WTC11 (cell line): ENCODE measurements at regions not wholly inside any gene's neighbourhood (a gene's known extent, or its start where the extent isn't known, plus 50 kb on each side); places are given as distances from the start of the nearest gene placed in this dataset.

ENCODE experiments used
- ATAC-seq: fragments of 200-7000 bp; cut with Tn5 transposase; 2 replicates; pipeline ENCODE4 v1.10.0; 2021; ENCODE audit warnings: mild to moderate bottlenecking, moderate library complexity
- CTCF ChIA-PET: fragments of 300-600 bp; sonication (Branson Sonifier 250); formaldehyde crosslinking; loops from one replicate; lab custom pipeline; 2021; ENCODE audit warnings: antibody characterized with exemption; lab: Charles Lee
- POLR2A ChIA-PET: fragments of 350-600 bp; sonication (Branson Sonifier 250); formaldehyde crosslinking; loops from one replicate; lab custom pipeline; 2021; ENCODE audit warnings: antibody characterized with exemption; lab: Charles Lee
- DNase-seq: peaks from one replicate; pipeline ENCODE4 v3.0.0; 2021; ENCODE audit warnings: low spot score
- H3K27ac Mint-ChIP-seq: 2 replicates; pipeline ENCODE4 v1.8.0; 2021; ENCODE audit warnings: mixed read lengths
- H3K27me3 Mint-ChIP-seq: 2 replicates; pipeline ENCODE4 v1.8.0; 2021; ENCODE audit warnings: low read depth, mild to moderate bottlenecking, moderate library complexity, mixed read lengths
- H3K36me3 Mint-ChIP-seq: 2 replicates; pipeline ENCODE4 v1.8.0; 2021; ENCODE audit warnings: mixed read lengths
- H3K4me1 Mint-ChIP-seq: 2 replicates; pipeline ENCODE4 v1.8.0; 2022; ENCODE audit warnings: mixed read lengths
- H3K4me3 Mint-ChIP-seq: 2 replicates; pipeline ENCODE4 v1.8.0; 2021; ENCODE audit warnings: mild to moderate bottlenecking, moderate library complexity, mixed read lengths
- H3K9me3 Mint-ChIP-seq: 2 replicates; pipeline ENCODE4 v1.8.0; 2021; ENCODE audit warnings: mixed read lengths
- AFF4 ChIP-seq: sonication (generic); formaldehyde crosslinking; IDR thresholded peaks from 2 replicates; pipeline ENCODE4 v1.8.1; 2023; ENCODE audit warnings: mild to moderate bottlenecking, missing genetic modification reagents, borderline replicate concordance
- ATF1 ChIP-seq: sonication (generic); formaldehyde crosslinking; IDR thresholded peaks from 2 replicates; pipeline ENCODE4 v1.8.1; 2023; ENCODE audit warnings: mild to moderate bottlenecking, moderate library complexity, missing genetic modification reagents
- ELF4 ChIP-seq: sonication (generic); formaldehyde crosslinking; IDR thresholded peaks from 2 replicates; pipeline ENCODE4 v1.8.1; 2022; ENCODE audit warnings: low read depth, mild to moderate bottlenecking, moderate library complexity, missing genetic modification reagents
- ERG ChIP-seq: fragments of 250-450 bp; sonication (Bioruptor Pico); IDR thresholded peaks from 2 replicates; pipeline ENCODE4 v1.8.0; 2021; ENCODE audit warnings: mild to moderate bottlenecking
- HMGXB4 ChIP-seq: sonication (generic); formaldehyde crosslinking; IDR thresholded peaks from 2 replicates; pipeline ENCODE4 v1.8.1; 2023; ENCODE audit warnings: mild to moderate bottlenecking, moderate library complexity, missing genetic modification reagents
- KAT7 ChIP-seq: sonication (generic); formaldehyde crosslinking; IDR thresholded peaks from 2 replicates; pipeline ENCODE4 v1.8.1; 2023; ENCODE audit warnings: missing genetic modification reagents, mild to moderate bottlenecking, borderline replicate concordance
- MAX ChIP-seq: sonication (generic); formaldehyde crosslinking; IDR thresholded peaks from 2 replicates; pipeline ENCODE4 v1.8.0; 2022; ENCODE audit warnings: mild to moderate bottlenecking, missing genetic modification reagents
- NFYB ChIP-seq: sonication (generic); formaldehyde crosslinking; conservative IDR thresholded peaks from 2 replicates; pipeline ENCODE4 v1.8.0; 2022; ENCODE audit warnings: low read depth, missing genetic modification reagents
- OVOL2 ChIP-seq: fragments of 250-450 bp; sonication (Bioruptor Pico); IDR thresholded peaks from 2 replicates; pipeline ENCODE4 v1.9.0; 2021; ENCODE audit warnings: mild to moderate bottlenecking, borderline replicate concordance
- PRDM15 ChIP-seq: sonication (generic); formaldehyde crosslinking; IDR thresholded peaks from 2 replicates; pipeline ENCODE4 v1.8.0; 2022; ENCODE audit warnings: missing genetic modification reagents
- RORB ChIP-seq: fragments of 250-450 bp; sonication (Bioruptor Pico); IDR thresholded peaks from 2 replicates; pipeline ENCODE4 v1.9.0; 2021; ENCODE audit warnings: mild to moderate bottlenecking
- USF1 ChIP-seq: sonication (generic); formaldehyde crosslinking; IDR thresholded peaks from 2 replicates; pipeline ENCODE4 v1.8.0; 2022; ENCODE audit warnings: mild to moderate bottlenecking, missing genetic modification reagents
- ZNF232 ChIP-seq: sonication (generic); formaldehyde crosslinking; IDR thresholded peaks from 2 replicates; pipeline ENCODE4 v1.8.0; 2022; ENCODE audit warnings: mild to moderate bottlenecking, missing genetic modification reagents
- ZNF281 ChIP-seq: sonication (generic); formaldehyde crosslinking; IDR thresholded peaks from 2 replicates; pipeline ENCODE4 v1.8.0; 2023; ENCODE audit warnings: mild to moderate bottlenecking, missing genetic modification reagents
- ZNF512 ChIP-seq: sonication (generic); formaldehyde crosslinking; IDR thresholded peaks from 2 replicates; pipeline ENCODE4 v1.8.1; 2022; ENCODE audit warnings: missing genetic modification reagents, borderline replicate concordance
- ZNF532 ChIP-seq: fragments of 250-450 bp; sonication (Bioruptor Pico); IDR thresholded peaks from 2 replicates; pipeline ENCODE4 v1.9.0; 2021; ENCODE audit warnings: mild to moderate bottlenecking, borderline replicate concordance

- Mint-ChIP-seq H3K4me1 (peaks cover 5% of the 10 kb centered on the region; the same call in 1 of the 2 replicates), H3K36me3 (0 out of 2 replicates have a peak, but pooled peaks cover 3% of the 10 kb centered on the region), H3K27me3 (no peaks in the 10 kb centered on the region; the same call in 1 of the 2 replicates), H3K9me3 (peaks cover 5% of the 10 kb centered on the region; the same call in 1 of the 2 replicates), H3K4me3 (no peak overlapping the region), H3K27ac (no peak overlapping the region)
- DNase-seq: no peak
- ChIA-PET CTCF (no interaction called here), POLR2A (no interaction called here)
- ATAC-seq: no peak
- TF ChIP-seq HMGXB4 (CRISPR knock-in tag) (no peak), ELF4 (CRISPR knock-in tag) (no peak), NFYB (CRISPR knock-in tag) (no peak), RORB (CRISPR knock-in tag) (no peak), USF1 (no peak), ATF1 (CRISPR knock-in tag) (no peak), ZNF232 (CRISPR knock-in tag) (no peak), ZNF532 (CRISPR knock-in tag) (no peak), ZNF281 (CRISPR knock-in tag) (no peak), OVOL2 (CRISPR knock-in tag) (no peak), ERG (CRISPR knock-in tag) (no peak), ZNF512 (no peak), KAT7 (CRISPR knock-in tag) (no peak), PRDM15 (CRISPR knock-in tag) (no peak), MAX (no peak), AFF4 (CRISPR knock-in tag) (no peak)
These were observed 1007.9 kb upstream of the TENM4 start for GRCh38 chr11:80448709-80449108.
